Glutamatergic neuron (in vitro differentiated cells): ENCODE measurements at regions not wholly inside any gene's neighbourhood (a gene's known extent, or its start where the extent isn't known, plus 50 kb on each side); places are given as distances from the start of the nearest gene placed in this dataset.

Source experiments
- DNase-seq: peaks from one replicate; pipeline ENCODE4 v3.0.0; 2022
- H3K27ac Mint-ChIP-seq: one replicate; pipeline ENCODE4 v1.8.0; 2020; ENCODE audit warnings: mild to moderate bottlenecking, mixed read lengths, inconsistent platforms; ENCODE audit not compliant: unreplicated experiment
- H3K27me3 Mint-ChIP-seq: one replicate; pipeline ENCODE4 v1.8.0; 2020; ENCODE audit warnings: mild to moderate bottlenecking, moderate library complexity, mixed read lengths, inconsistent platforms; ENCODE audit not compliant: unreplicated experiment
- H3K36me3 Mint-ChIP-seq: one replicate; pipeline ENCODE4 v1.8.0; 2020; ENCODE audit warnings: mild to moderate bottlenecking, mixed read lengths, inconsistent platforms; ENCODE audit not compliant: unreplicated experiment
- H3K4me1 Mint-ChIP-seq: one replicate; pipeline ENCODE4 v1.8.0; 2020; ENCODE audit warnings: mild to moderate bottlenecking, low read depth, mixed read lengths, inconsistent platforms; ENCODE audit not compliant: unreplicated experiment
- H3K4me3 Mint-ChIP-seq: one replicate; pipeline ENCODE4 v1.8.0; 2020; ENCODE audit warnings: mild to moderate bottlenecking, mixed read lengths, inconsistent platforms; ENCODE audit not compliant: unreplicated experiment
- H3K9me3 Mint-ChIP-seq: one replicate; pipeline ENCODE4 v1.8.0; 2020; ENCODE audit warnings: mild to moderate bottlenecking, moderate library complexity, mixed read lengths, inconsistent platforms; ENCODE audit not compliant: unreplicated experiment
- TF ChIP-seq, protein P1 (sequence below): fragments of 200-600 bp; sonication (generic); IDR thresholded peaks from one replicate; pipeline ENCODE4 v1.5.0; 2021; ENCODE audit not compliant: partially characterized antibody, unreplicated experiment

DNA sequence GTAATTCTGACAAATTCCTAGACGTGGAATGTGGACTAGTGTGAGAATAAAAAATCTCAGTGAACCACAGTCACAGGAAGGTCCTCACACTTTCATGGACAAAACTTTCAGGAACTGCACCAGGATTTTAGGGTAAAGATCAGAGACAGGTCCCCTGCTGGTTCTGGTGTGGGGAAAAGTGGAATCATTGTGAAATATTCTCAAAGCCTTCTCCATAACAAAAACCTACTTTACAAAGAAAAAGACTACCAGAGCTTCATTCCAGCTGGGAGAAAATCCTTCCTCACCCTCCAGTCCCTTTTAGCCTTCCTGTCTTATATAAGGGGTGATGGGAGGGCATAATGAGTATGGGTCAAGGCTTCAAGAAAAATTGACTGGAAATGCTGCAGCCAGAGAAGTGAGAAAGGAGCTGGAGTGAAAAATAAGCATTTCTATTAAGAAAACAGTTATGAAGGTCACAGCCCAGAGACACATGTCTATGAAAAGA, 325.8 kb downstream of the ARAP2 start:
- DNase-seq = no peak
- H3K9me3 Mint-ChIP-seq = no peaks in the 10 kb centered on the region
- no peaks in the 10 kb centered on the region for H3K27me3 Mint-ChIP-seq
- no peak overlapping the region for H3K27ac Mint-ChIP-seq
- H3K4me3 Mint-ChIP-seq = no peak overlapping the region
- no peaks in the 10 kb centered on the region for H3K36me3 Mint-ChIP-seq
- H3K4me1 Mint-ChIP-seq = no peaks in the 10 kb centered on the region
- TF ChIP-seq, protein P1, sequence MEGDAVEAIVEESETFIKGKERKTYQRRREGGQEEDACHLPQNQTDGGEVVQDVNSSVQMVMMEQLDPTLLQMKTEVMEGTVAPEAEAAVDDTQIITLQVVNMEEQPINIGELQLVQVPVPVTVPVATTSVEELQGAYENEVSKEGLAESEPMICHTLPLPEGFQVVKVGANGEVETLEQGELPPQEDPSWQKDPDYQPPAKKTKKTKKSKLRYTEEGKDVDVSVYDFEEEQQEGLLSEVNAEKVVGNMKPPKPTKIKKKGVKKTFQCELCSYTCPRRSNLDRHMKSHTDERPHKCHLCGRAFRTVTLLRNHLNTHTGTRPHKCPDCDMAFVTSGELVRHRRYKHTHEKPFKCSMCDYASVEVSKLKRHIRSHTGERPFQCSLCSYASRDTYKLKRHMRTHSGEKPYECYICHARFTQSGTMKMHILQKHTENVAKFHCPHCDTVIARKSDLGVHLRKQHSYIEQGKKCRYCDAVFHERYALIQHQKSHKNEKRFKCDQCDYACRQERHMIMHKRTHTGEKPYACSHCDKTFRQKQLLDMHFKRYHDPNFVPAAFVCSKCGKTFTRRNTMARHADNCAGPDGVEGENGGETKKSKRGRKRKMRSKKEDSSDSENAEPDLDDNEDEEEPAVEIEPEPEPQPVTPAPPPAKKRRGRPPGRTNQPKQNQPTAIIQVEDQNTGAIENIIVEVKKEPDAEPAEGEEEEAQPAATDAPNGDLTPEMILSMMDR = no peak

DNA sequence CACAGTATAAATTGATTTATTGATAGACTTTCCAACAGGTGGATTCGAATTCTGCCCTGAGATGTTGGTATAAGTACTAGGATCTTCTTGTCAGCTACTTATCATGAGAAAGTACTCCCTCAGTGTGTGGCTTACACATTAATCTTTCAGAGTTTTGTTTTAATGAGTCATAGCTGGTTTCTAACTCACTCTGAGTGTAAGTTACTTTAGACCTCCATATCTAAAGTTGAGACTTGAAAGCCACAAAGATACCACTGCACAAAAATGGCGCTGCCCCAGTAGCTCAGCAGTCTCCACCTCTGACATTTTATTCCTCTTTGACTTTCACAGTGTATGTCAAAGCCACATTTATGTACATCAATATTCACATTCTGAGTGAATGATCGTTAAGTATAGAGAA, 318.5 kb downstream of the ARAP2 start:
- Mint-ChIP-seq H3K36me3 (no peaks in the 10 kb centered on the region), H3K27ac (no peak overlapping the region), H3K4me1 (no peaks in the 10 kb centered on the region), H3K4me3 (no peak overlapping the region), H3K27me3 (no peaks in the 10 kb centered on the region), H3K9me3 (no peaks in the 10 kb centered on the region)
- TF ChIP-seq, protein P1 = no peak
- no peak for DNase-seq

DNA sequence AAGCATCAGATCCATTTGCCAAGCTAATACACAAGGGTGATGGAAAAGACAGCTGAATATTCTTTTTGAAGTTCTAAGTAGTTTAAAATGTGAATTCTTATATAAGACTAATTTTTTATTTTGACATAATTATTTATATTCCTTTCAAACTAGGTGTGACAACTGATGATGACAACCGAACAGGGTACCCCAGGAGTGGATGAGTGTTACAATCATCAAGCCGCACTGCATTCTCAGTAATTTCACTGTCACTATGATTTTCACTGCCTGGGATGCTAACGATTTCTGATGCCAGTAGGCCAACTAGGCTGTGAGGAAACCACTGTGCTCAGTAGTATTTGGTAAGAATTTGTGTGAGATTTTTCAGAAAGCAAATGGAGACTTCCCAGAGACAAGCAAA, 317.5 kb downstream of the ARAP2 start:
- no peaks in the 10 kb centered on the region for H3K27me3 Mint-ChIP-seq

DNA sequence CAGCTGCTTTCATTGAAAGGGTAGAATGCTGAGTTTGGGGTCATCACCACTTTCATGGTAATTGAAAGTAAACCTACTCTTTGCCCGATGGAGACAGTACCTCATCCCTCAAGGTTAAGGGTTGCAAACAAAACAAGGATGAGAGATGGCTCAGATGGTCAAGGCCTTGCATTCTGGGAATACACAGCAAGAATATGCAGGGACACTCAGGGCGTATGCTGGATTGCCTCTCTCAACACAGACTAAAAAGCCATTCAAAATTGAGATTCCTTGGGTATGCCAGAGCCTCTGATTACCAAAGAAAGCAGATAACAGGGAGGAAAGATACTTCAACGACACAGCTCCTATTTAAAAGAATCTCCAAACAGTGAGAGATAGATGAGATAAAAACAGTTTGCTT, 310.4 kb downstream of the ARAP2 start:
- Mint-ChIP-seq H3K27me3 (no peaks in the 10 kb centered on the region), H3K27ac (peak overlapping the region; percentile 67), H3K36me3 (no peaks in the 10 kb centered on the region), H3K4me3 (peak overlapping the region; percentile 9), H3K4me1 (peaks cover 13% of the 10 kb centered on the region), H3K9me3 (no peaks in the 10 kb centered on the region)
- DNase-seq = no peak
- TF ChIP-seq, protein P1 = no peak

More for the DNA sequence above, 317.5 kb downstream of the ARAP2 start:
- DNase-seq = no peak
- Mint-ChIP-seq H3K27ac (no peak overlapping the region), H3K4me3 (no peak overlapping the region), H3K36me3 (no peaks in the 10 kb centered on the region), H3K9me3 (no peaks in the 10 kb centered on the region), H3K4me1 (no peaks in the 10 kb centered on the region)
- TF ChIP-seq, protein P1 = no peak

DNA sequence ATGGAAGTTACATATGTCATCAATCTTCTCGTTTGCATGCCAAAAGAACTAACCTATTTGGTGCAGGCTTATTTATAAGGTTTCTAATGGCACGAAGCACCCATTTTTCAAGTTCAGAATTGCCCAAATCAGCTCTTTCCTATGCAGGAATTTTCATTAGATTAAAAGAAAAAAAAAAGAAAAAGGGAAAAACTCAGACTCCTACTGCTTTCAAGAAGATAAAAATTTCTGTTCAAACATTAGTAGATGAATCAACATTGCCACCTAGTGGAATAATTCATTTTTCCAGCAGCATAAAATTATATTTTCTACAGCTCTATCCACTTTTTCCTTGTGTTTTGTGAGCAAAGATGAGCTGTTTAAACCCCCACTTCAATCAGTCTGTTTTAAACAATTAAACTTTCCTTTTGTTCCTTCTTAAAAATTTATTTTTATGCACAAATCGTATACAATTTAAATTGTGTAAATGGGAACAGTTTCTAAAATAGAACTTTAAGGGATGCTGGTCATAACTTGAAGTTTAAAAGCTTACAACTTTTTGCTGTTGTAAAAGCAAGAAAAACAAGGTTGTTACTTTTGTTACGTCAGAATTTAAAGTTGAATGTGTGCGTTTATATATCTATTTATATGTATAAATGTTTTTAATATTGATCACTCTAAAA, 309.9 kb downstream of the ARAP2 start:
- peak overlapping the region; percentile 9 for H3K4me3 Mint-ChIP-seq
- no peaks in the 10 kb centered on the region for H3K36me3 Mint-ChIP-seq
- H3K27me3 Mint-ChIP-seq = no peaks in the 10 kb centered on the region
- TF ChIP-seq, protein P1 = peak; percentile 86
- no peaks in the 10 kb centered on the region for H3K9me3 Mint-ChIP-seq
- H3K27ac Mint-ChIP-seq = peak overlapping the region; percentile 67
- H3K4me1 Mint-ChIP-seq = peaks cover 13% of the 10 kb centered on the region
- no peak for DNase-seq
